Retinal pigment epithelial cell (primary cell): ENCODE measurements at regions not wholly inside any gene's neighbourhood (a gene's known extent, or its start where the extent isn't known, plus 50 kb on each side); places are given as distances from the start of the nearest gene placed in this dataset.

Experiments used
- DNase-seq: peaks from one replicate; pipeline ENCODE4 v3.0.0-alpha.2; 2010; ENCODE audit warnings: low read depth
- H3K4me3 ChIP-seq: 2 replicates; pipeline ENCODE4 v1.5.1; 2011; ENCODE audit warnings: mild to moderate bottlenecking, low read length, control low read depth, moderate library complexity
- CTCF ChIP-seq: conservative IDR thresholded peaks from 2 replicates; pipeline ENCODE4 v1.5.1; 2011; ENCODE audit warnings: low read depth, low read length, control low read depth, inconsistent platforms

GRCh38 chr3:10763248-10763620 lies 52.8 kb upstream of the SLC6A11 start:
- TF ChIP-seq CTCF = no peak
- no peak for DNase-seq
- H3K4me3 ChIP-seq = no peak overlapping the region

GRCh38 chr3:10763817-10764258 lies 52.2 kb upstream of the SLC6A11 start:
- DNase-seq = no peak
- TF ChIP-seq CTCF = no peak
- H3K4me3 ChIP-seq = no peak overlapping the region

GRCh38 chr3:10764259-10765051 lies 51.6 kb upstream of the SLC6A11 start:
- DNase-seq = no peak
- no peak for TF ChIP-seq CTCF
- H3K4me3 ChIP-seq = no peak overlapping the region

GRCh38 chr3:10766049-10766705 lies 49.9 kb upstream of the SLC6A11 start:
- no peak overlapping the region for H3K4me3 ChIP-seq
- no peak for DNase-seq
- no peak for TF ChIP-seq CTCF
